Right lobe of liver (tissue), 4 donors: ENCODE measurements at regions not wholly inside any gene's neighbourhood (a gene's known extent, or its start where the extent isn't known, plus 50 kb on each side); places are given as distances from the start of the nearest gene placed in this dataset.

Experiments
- CTCF ChIP-seq, 4 donors: fragments of 200-600 bp in 3 of 4; fragments of 450-650 bp in 1 of 4; IDR thresholded peaks; one replicate each; pipeline versions ENCODE4 v1.5.1 to v1.8.0; 2016 to 2022; ENCODE audit warnings: antibody characterized with exemption in 4 of 4, mild to moderate bottlenecking in 2 of 4
- POLR2A ChIP-seq: fragments of 450-650 bp; IDR thresholded peaks from one replicate; pipeline ENCODE4 v1.6.1; 2017; ENCODE audit warnings: antibody characterized with exemption, mild to moderate bottlenecking
- donor health status: DM: no; HTN: no; CAD: no.
- donor health status: DM: no; HTN: no; CAD: no.
- donor health status: DM: no; HTN: yes; CAD: no.

- TF ChIP-seq CTCF (IDR thresholded peaks at IDR 0.05) (no peak), POLR2A (no peak)
Measured at GRCh38 chr6:47133230-47134000, 91.3 kb upstream of the ADGRF1 start.
